A549 (cell line): ENCODE measurements at regions not wholly inside any gene's neighbourhood (a gene's known extent, or its start where the extent isn't known, plus 50 kb on each side); places are given as distances from the start of the nearest gene placed in this dataset.

Source experiments
- BHLHE40 ChIP-seq: IDR thresholded peaks from 2 replicates; pipeline ENCODE4 v1.6.1; 2012; ENCODE audit warnings: low read depth, low read length, inconsistent platforms
- CEBPB ChIP-seq, 2 experiments: fragments of >200 bp in 1 of 2; sonication (Bioruptor Twin) in 1 of 2; formaldehyde crosslinking in 1 of 2; IDR thresholded peaks; 2 replicates each; pipeline ENCODE4 v1.6.1; 2012 to 2016
- ELK1 ChIP-seq: fragments of 150-350 bp; IDR thresholded peaks from 2 replicates; pipeline ENCODE4 v1.6.1; 2014; ENCODE audit warnings: low read depth, mild to moderate bottlenecking, low read length
- EP300 ChIP-seq, 2 experiments: fragments of >200 bp; sonication (Bioruptor Twin); formaldehyde crosslinking; IDR thresholded peaks; 2 replicates in 1 of 2; 3 replicates in 1 of 2; pipeline ENCODE4 v1.6.1; 2016 to 2017
- POLR2A ChIP-seq: IDR thresholded peaks from 2 replicates; pipeline ENCODE4 v1.6.1; 2012; ENCODE audit warnings: mild to moderate bottlenecking, low read length
- RAD21 ChIP-seq, 2 experiments: fragments of >200 bp in 1 of 2; sonication (Bioruptor Twin) in 1 of 2; formaldehyde crosslinking in 1 of 2; IDR thresholded peaks in 1 of 2; conservative IDR thresholded peaks in 1 of 2; 2 replicates in 1 of 2; 3 replicates in 1 of 2; pipeline ENCODE4 v1.6.1; 2012 to 2018; ENCODE audit warnings: inconsistent platforms in 1 of 2
- TF ChIP-seq, protein P1 (sequence below): fragments of >200 bp; sonication (Bioruptor Twin); formaldehyde crosslinking; IDR thresholded peaks from 3 replicates; pipeline ENCODE4 v1.5.1; 2016
- TF ChIP-seq, protein P2 (sequence below): fragments of 200-600 bp; sonication (generic); IDR thresholded peaks from 2 replicates; pipeline ENCODE4 v1.6.1; 2016; ENCODE audit warnings: antibody characterized with exemption, mild to moderate bottlenecking, moderate library complexity

DNA sequence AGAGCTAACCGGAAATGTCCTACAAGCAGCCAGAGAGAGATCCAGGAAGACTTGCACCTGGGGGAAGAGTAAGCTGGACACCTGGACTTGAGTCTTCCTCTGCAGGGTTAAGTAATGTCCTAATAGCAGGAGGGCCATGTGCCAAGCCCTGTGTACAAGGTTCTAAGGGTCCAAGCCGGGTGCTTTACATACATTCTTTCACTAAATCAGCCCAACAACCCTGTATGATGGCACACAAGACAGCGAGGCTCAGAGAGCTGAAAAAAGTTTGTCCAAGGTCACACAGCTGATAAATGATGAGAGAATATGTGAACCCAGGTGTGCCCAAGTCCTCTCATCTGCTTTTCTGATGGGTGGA is 215.1 kb upstream of the CDYL start:
- TF ChIP-seq ELK1 (no peak), BHLHE40 (no peak), POLR2A (no peak), CEBPB (IDR thresholded peaks at IDR 0.05) (no peak), EP300 (IDR thresholded peaks at IDR 0.05) (no peak), RAD21 (conservative IDR thresholded peaks at IDR 0.05 in 1 of 2, IDR thresholded peaks at IDR 0.05 in 1 of 2) (no peak)
- TF ChIP-seq, protein P1, sequence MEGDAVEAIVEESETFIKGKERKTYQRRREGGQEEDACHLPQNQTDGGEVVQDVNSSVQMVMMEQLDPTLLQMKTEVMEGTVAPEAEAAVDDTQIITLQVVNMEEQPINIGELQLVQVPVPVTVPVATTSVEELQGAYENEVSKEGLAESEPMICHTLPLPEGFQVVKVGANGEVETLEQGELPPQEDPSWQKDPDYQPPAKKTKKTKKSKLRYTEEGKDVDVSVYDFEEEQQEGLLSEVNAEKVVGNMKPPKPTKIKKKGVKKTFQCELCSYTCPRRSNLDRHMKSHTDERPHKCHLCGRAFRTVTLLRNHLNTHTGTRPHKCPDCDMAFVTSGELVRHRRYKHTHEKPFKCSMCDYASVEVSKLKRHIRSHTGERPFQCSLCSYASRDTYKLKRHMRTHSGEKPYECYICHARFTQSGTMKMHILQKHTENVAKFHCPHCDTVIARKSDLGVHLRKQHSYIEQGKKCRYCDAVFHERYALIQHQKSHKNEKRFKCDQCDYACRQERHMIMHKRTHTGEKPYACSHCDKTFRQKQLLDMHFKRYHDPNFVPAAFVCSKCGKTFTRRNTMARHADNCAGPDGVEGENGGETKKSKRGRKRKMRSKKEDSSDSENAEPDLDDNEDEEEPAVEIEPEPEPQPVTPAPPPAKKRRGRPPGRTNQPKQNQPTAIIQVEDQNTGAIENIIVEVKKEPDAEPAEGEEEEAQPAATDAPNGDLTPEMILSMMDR = no peak
- TF ChIP-seq, protein P2, sequence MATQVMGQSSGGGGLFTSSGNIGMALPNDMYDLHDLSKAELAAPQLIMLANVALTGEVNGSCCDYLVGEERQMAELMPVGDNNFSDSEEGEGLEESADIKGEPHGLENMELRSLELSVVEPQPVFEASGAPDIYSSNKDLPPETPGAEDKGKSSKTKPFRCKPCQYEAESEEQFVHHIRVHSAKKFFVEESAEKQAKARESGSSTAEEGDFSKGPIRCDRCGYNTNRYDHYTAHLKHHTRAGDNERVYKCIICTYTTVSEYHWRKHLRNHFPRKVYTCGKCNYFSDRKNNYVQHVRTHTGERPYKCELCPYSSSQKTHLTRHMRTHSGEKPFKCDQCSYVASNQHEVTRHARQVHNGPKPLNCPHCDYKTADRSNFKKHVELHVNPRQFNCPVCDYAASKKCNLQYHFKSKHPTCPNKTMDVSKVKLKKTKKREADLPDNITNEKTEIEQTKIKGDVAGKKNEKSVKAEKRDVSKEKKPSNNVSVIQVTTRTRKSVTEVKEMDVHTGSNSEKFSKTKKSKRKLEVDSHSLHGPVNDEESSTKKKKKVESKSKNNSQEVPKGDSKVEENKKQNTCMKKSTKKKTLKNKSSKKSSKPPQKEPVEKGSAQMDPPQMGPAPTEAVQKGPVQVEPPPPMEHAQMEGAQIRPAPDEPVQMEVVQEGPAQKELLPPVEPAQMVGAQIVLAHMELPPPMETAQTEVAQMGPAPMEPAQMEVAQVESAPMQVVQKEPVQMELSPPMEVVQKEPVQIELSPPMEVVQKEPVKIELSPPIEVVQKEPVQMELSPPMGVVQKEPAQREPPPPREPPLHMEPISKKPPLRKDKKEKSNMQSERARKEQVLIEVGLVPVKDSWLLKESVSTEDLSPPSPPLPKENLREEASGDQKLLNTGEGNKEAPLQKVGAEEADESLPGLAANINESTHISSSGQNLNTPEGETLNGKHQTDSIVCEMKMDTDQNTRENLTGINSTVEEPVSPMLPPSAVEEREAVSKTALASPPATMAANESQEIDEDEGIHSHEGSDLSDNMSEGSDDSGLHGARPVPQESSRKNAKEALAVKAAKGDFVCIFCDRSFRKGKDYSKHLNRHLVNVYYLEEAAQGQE = no peak
